HEK293 (cell line): ENCODE measurements at regions not wholly inside any gene's neighbourhood (a gene's known extent, or its start where the extent isn't known, plus 50 kb on each side); places are given as distances from the start of the nearest gene placed in this dataset.

ENCODE experiments used
- ATF2 ChIP-seq: fragments of 450-650 bp; formaldehyde crosslinking; IDR thresholded peaks from 2 replicates; pipeline ENCODE4 v1.5.1; 2016; ENCODE audit warnings: missing biosample characterization, missing genetic modification characterization, low read depth
- CTCF ChIP-seq: fragments of 450-650 bp; formaldehyde crosslinking; IDR thresholded peaks from 2 replicates; pipeline ENCODE4 v1.5.1; 2016; ENCODE audit warnings: missing biosample characterization, missing genetic modification characterization
- GLIS1 ChIP-seq: fragments of 450-650 bp; formaldehyde crosslinking; IDR thresholded peaks from 2 replicates; pipeline ENCODE4 v1.5.1; 2016; ENCODE audit warnings: missing biosample characterization, missing genetic modification characterization
- PRDM2 ChIP-seq: fragments of 450-650 bp; formaldehyde crosslinking; IDR thresholded peaks from 2 replicates; pipeline ENCODE4 v1.5.1; 2016; ENCODE audit warnings: missing biosample characterization, missing genetic modification characterization, borderline replicate concordance
- ZBTB20 ChIP-seq: fragments of 450-650 bp; formaldehyde crosslinking; IDR thresholded peaks from 2 replicates; pipeline ENCODE4 v1.5.1; 2016; ENCODE audit warnings: missing biosample characterization, missing genetic modification characterization
- ZNF114 ChIP-seq: fragments of 450-650 bp; formaldehyde crosslinking; IDR thresholded peaks from 2 replicates; pipeline ENCODE4 v1.5.0; 2017; ENCODE audit warnings: missing biosample characterization, missing genetic modification characterization
- ZNF16 ChIP-seq: fragments of 450-650 bp; formaldehyde crosslinking; IDR thresholded peaks from 2 replicates; pipeline ENCODE4 v1.5.1; 2016; ENCODE audit warnings: low read depth, missing biosample characterization, missing genetic modification characterization
- ZNF239 ChIP-seq: fragments of 450-650 bp; formaldehyde crosslinking; IDR thresholded peaks from 2 replicates; pipeline ENCODE4 v1.5.1; 2016; ENCODE audit warnings: missing biosample characterization, missing genetic modification characterization
- ZNF266 ChIP-seq: fragments of 450-650 bp; formaldehyde crosslinking; IDR thresholded peaks from 2 replicates; pipeline ENCODE4 v1.5.1; 2016; ENCODE audit warnings: missing biosample characterization, missing genetic modification characterization, low read depth
- ZNF280D ChIP-seq: fragments of 450-650 bp; formaldehyde crosslinking; IDR thresholded peaks from 2 replicates; pipeline ENCODE4 v1.5.1; 2016; ENCODE audit warnings: missing biosample characterization, missing genetic modification characterization
- ZNF518A ChIP-seq: fragments of 450-650 bp; formaldehyde crosslinking; conservative IDR thresholded peaks from 2 replicates; pipeline ENCODE4 v1.5.1; 2016; ENCODE audit warnings: low read depth, missing biosample characterization, missing genetic modification characterization
- ZNF548 ChIP-seq: fragments of 450-650 bp; formaldehyde crosslinking; IDR thresholded peaks from 2 replicates; pipeline ENCODE4 v1.5.1; 2016; ENCODE audit warnings: missing biosample characterization, missing genetic modification characterization
- ZNF660 ChIP-seq: fragments of 450-650 bp; IDR thresholded peaks from 2 replicates; pipeline ENCODE4 v1.5.1; 2018; ENCODE audit warnings: missing biosample characterization, mild to moderate bottlenecking, missing genetic modification characterization

GRCh38 chr2:48197618-48198017 lies 116.9 kb upstream of the FOXN2 start:
- TF ChIP-seq ZNF239 (no peak), ZNF548 (tag by site-specific recombination) (no peak), PRDM2 (tag by site-specific recombination) (no peak), ZNF266 (tag by site-specific recombination) (no peak), GLIS1 (tag by site-specific recombination) (no peak), ZNF114 (tag by site-specific recombination) (no peak), ZNF16 (tag by site-specific recombination) (no peak), CTCF (no peak), ZNF518A (tag by site-specific recombination) (no peak), ZBTB20 (tag by site-specific recombination) (no peak), ZNF280D (tag by site-specific recombination) (no peak), ZNF660 (tag by site-specific recombination) (no peak), ATF2 (tag by site-specific recombination) (no peak)
